ENCODE measurements at regions not wholly inside any gene's neighbourhood (a gene's known extent, or its start where the extent isn't known, plus 50 kb on each side); places are given as distances from the start of the nearest gene placed in this dataset.
A peak's percentile ranks its signal among the peaks of the same experiment; 100 is the strongest.
"Not testable (repeated sequence)": the region's sequence is repeated elsewhere in the genome, so short reads cannot be mapped to it uniquely, and the experiment has no call there.

DNA sequence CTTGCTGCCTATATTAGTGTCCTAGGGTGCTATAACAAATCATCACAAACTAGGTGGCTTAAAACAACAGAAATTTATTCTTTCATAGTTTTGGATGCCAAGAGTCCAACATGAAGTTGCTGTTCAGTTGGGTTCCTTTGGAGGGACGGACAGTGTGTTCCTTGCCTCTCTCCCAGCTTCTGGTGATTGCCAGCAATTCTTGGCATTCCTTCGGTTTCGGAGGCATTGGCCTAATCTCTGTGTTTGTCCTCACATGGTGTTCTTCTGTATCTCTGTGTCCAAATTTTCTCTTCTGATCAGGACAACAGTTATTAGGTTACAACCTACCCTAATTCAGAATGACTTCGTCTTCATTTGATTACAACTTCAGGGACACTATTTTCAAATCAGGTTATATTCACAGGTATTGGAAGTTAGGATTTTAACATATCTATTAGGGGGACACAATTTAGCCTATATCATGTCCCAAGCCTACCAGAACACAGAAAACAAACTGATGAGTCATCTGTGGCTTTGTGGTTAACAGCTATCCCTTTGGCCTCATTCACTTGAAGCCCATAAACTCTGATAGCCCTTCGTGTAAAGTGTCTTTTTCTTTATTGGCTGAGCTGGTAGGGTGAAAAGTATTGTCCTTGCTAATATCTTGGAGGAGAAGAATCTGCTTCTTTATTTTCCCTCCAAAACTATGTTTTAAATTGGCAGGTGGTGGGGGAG lies 83.2 kb upstream of the PAPPA2 start:
- Histone ChIP-seq H3K9me3 (ENCODE audit: insufficient read depth, low read length) (no peaks in the 10 kb centered on the region), H3K27me3 (ENCODE audit: low read length) (no peaks in the 10 kb centered on the region), H2AFZ (ENCODE audit: low read depth, low read length, severe bottlenecking) (no peak overlapping the region), H3K4me3 (ENCODE audit: insufficient read depth, low read length, poor library complexity, severe bottlenecking) (no peak overlapping the region), H3K36me3 (ENCODE audit: low read length) (no peaks in the 10 kb centered on the region), H4K20me1 (ENCODE audit: low read depth, low read length) (no peaks in the 10 kb centered on the region), H3K9ac (ENCODE audit: low read length) (no peak overlapping the region), H3F3A (ENCODE audit: insufficient read depth) (no peaks in the 10 kb centered on the region), H3K4me2 (ENCODE audit: low read depth, low read length, poor library complexity, severe bottlenecking) (no peak overlapping the region), H3K27ac (ENCODE audit: low read depth, low read length) (no peak overlapping the region), H3K79me2 (ENCODE audit: insufficient read depth, low read length) (no peaks in the 10 kb centered on the region), H3K9me2 (replicated peaks; ENCODE audit: insufficient read depth, low read length) (no peaks in the 10 kb centered on the region)
- no peak for TF ChIP-seq EZH2phosphoT487 (conservative IDR thresholded peaks at IDR 0.05; ENCODE audit: low read length)
- no peak for TF ChIP-seq CTCF (IDR thresholded peaks at IDR 0.05; ENCODE audit: insufficient read depth, low read length, poor library complexity, severe bottlenecking)

- Histone ChIP-seq H3K4me3 (ENCODE audit: insufficient read depth, low read length, poor library complexity, severe bottlenecking) (no peak overlapping the region), H4K20me1 (ENCODE audit: low read depth, low read length) (no peaks in the 10 kb centered on the region), H3K9me2 (replicated peaks; ENCODE audit: insufficient read depth, low read length) (no peaks in the 10 kb centered on the region), H2AFZ (ENCODE audit: low read depth, low read length, severe bottlenecking) (no peak overlapping the region), H3K9me3 (ENCODE audit: insufficient read depth, low read length) (no peaks in the 10 kb centered on the region), H3K36me3 (ENCODE audit: low read length) (no peaks in the 10 kb centered on the region), H3K27ac (ENCODE audit: low read depth, low read length) (no peak overlapping the region), H3K79me2 (ENCODE audit: insufficient read depth, low read length) (no peaks in the 10 kb centered on the region), H3K9ac (ENCODE audit: low read length) (no peak overlapping the region), H3K27me3 (ENCODE audit: low read length) (no peaks in the 10 kb centered on the region), H3F3A (ENCODE audit: insufficient read depth) (no peaks in the 10 kb centered on the region), H3K4me2 (ENCODE audit: low read depth, low read length, poor library complexity, severe bottlenecking) (no peak overlapping the region)
- no peak for TF ChIP-seq EZH2phosphoT487 (conservative IDR thresholded peaks at IDR 0.05; ENCODE audit: low read length)
- TF ChIP-seq CTCF (IDR thresholded peaks at IDR 0.05; ENCODE audit: insufficient read depth, low read length, poor library complexity, severe bottlenecking) = peak; percentile 84
These were observed 87.9 kb upstream of the PAPPA2 start for GRCh38 chr1:176374967-176375569.

- Histone ChIP-seq H3K27me3 (ENCODE audit: low read length) (no peaks in the 10 kb centered on the region), H3K4me3 (ENCODE audit: insufficient read depth, low read length, poor library complexity, severe bottlenecking) (no peak overlapping the region), H3K4me2 (ENCODE audit: low read depth, low read length, poor library complexity, severe bottlenecking) (no peak overlapping the region), H3K27ac (ENCODE audit: low read depth, low read length) (no peak overlapping the region), H4K20me1 (ENCODE audit: low read depth, low read length) (no peaks in the 10 kb centered on the region), H3F3A (ENCODE audit: insufficient read depth) (no peaks in the 10 kb centered on the region), H3K9me2 (replicated peaks; ENCODE audit: insufficient read depth, low read length) (no peaks in the 10 kb centered on the region), H3K9ac (ENCODE audit: low read length) (no peak overlapping the region), H2AFZ (ENCODE audit: low read depth, low read length, severe bottlenecking) (no peak overlapping the region), H3K36me3 (ENCODE audit: low read length) (no peaks in the 10 kb centered on the region), H3K79me2 (ENCODE audit: insufficient read depth, low read length) (no peaks in the 10 kb centered on the region), H3K9me3 (ENCODE audit: insufficient read depth, low read length) (no peaks in the 10 kb centered on the region)
- TF ChIP-seq EZH2phosphoT487 (conservative IDR thresholded peaks at IDR 0.05; ENCODE audit: low read length) (no peak), CTCF (IDR thresholded peaks at IDR 0.05; ENCODE audit: insufficient read depth, low read length, poor library complexity, severe bottlenecking) (no peak)
These were observed 98.6 kb upstream of the PAPPA2 start for GRCh38 chr1:176364236-176364905.

- H3K9me3 ChIP-seq (ENCODE audit: insufficient read depth, low read length) = peaks cover 16% of the 10 kb centered on the region; the same call in 1 of the 2 replicates
- H3K9ac ChIP-seq (ENCODE audit: low read length); H3F3A ChIP-seq (ENCODE audit: insufficient read depth); H3K9me2 ChIP-seq (replicated peaks; ENCODE audit: insufficient read depth, low read length); H3K4me2 ChIP-seq (ENCODE audit: low read depth, low read length, poor library complexity, severe bottlenecking); H3K79me2 ChIP-seq (ENCODE audit: insufficient read depth, low read length); H3K36me3 ChIP-seq (ENCODE audit: low read length); H3K27ac ChIP-seq (ENCODE audit: low read depth, low read length); H3K27me3 ChIP-seq (ENCODE audit: low read length); H4K20me1 ChIP-seq (ENCODE audit: low read depth, low read length); H3K4me3 ChIP-seq (ENCODE audit: insufficient read depth, low read length, poor library complexity, severe bottlenecking); H2AFZ ChIP-seq (ENCODE audit: low read depth, low read length, severe bottlenecking): not testable (repeated sequence)
These were observed 113.8 kb upstream of the PAPPA2 start for GRCh38 chr1:176349135-176349715.

Measured in SU-DHL-6 (cell line).